H1 (cell line): ENCODE measurements at regions not wholly inside any gene's neighbourhood (a gene's known extent, or its start where the extent isn't known, plus 50 kb on each side); places are given as distances from the start of the nearest gene placed in this dataset.

Experiments used
- CTCF ChIA-PET: fragments of 300-600 bp; sonication (Branson Sonifier 250); formaldehyde crosslinking; loops from one replicate; lab custom pipeline; 2021; ENCODE audit not compliant: partially characterized antibody; lab: Charles Lee
- POLR2A ChIA-PET: fragments of 300-600 bp; sonication (Branson Sonifier 250); formaldehyde crosslinking; loops from one replicate; lab custom pipeline; 2021; ENCODE audit warnings: inconsistent platforms; ENCODE audit not compliant: partially characterized antibody; lab: Charles Lee
- DNase-seq, 2 experiments: peaks; one replicate each; pipeline versions ENCODE4 v3.0.0 to v3.0.0-alpha.2; 2010 to 2022; ENCODE audit warnings: low spot score in 2 of 2, low read depth in 1 of 2, mixed read lengths in 1 of 2
- FAIRE-seq: peaks from 2 replicates; lab custom pipeline; 2011; peaks lifted over from hg19 to GRCh38; lab: Jason Lieb, UNC
- H2AFZ ChIP-seq: 2 replicates; pipeline ENCODE4 v1.8.1; 2012; ENCODE audit warnings: low read length, inconsistent platforms
- H2AK5ac ChIP-seq: 2 replicates; pipeline ENCODE4 v1.6.1; 2013; ENCODE audit warnings: low read depth, low read length
- H2BK120ac ChIP-seq: replicated peaks from 2 replicates; pipeline ENCODE3; 2013; ENCODE audit warnings: low read depth, low read length, inconsistent platforms
- H2BK12ac ChIP-seq: 2 replicates; pipeline ENCODE4 v1.6.1; 2013; ENCODE audit warnings: low read depth, low read length
- H2BK15ac ChIP-seq: 2 replicates; pipeline ENCODE4 v1.6.1; 2013; ENCODE audit warnings: low read length
- H2BK20ac ChIP-seq: 2 replicates; pipeline ENCODE4 v1.6.1; 2013; ENCODE audit warnings: low read length
- H2BK5ac ChIP-seq: 2 replicates; pipeline ENCODE4 v1.6.1; 2013; ENCODE audit warnings: low read depth, low read length
- H3K14ac ChIP-seq: 2 replicates; pipeline ENCODE4 v1.6.1; 2013; ENCODE audit warnings: inconsistent platforms; ENCODE audit not compliant: insufficient read length
- H3K18ac ChIP-seq: 2 replicates; pipeline ENCODE4 v1.6.1; 2013; ENCODE audit warnings: low read length; ENCODE audit errors: extremely low read depth
- H3K23ac ChIP-seq: 2 replicates; pipeline ENCODE4 v1.6.1; 2013; ENCODE audit warnings: inconsistent platforms; ENCODE audit not compliant: insufficient read length
- H3K23me2 ChIP-seq: 2 replicates; pipeline ENCODE4 v1.6.1; 2013; ENCODE audit warnings: low read depth, low read length
- H3K27ac ChIP-seq: 2 replicates; pipeline ENCODE4 v1.6.1; 2011; ENCODE audit warnings: low read depth, low read length, inconsistent platforms
- H3K27me3 ChIP-seq, 4 experiments: replicated peaks in 1 of 4; 1 replicate in 1 of 4; 2 replicates in 3 of 4; pipeline versions ENCODE4 v1.6.1 to v1.8.1; 2011 to 2013; ENCODE audit warnings: low read length in 3 of 4, mild to moderate bottlenecking in 3 of 4, inconsistent platforms in 2 of 4, mixed read lengths in 2 of 4, moderate library complexity in 1 of 4; ENCODE audit not compliant: control insufficient read depth in 3 of 4, insufficient read depth in 3 of 4; ENCODE audit errors: extremely low read depth in 1 of 4
- H3K36me3 ChIP-seq, 4 experiments: 2 replicates each; pipeline versions ENCODE4 v1.6.1 to v1.8.1; 2011 to 2013; ENCODE audit warnings: mild to moderate bottlenecking in 4 of 4, low read length in 3 of 4, moderate library complexity in 2 of 4, control low read depth in 1 of 4, inconsistent platforms in 1 of 4; ENCODE audit not compliant: insufficient read depth in 4 of 4, control insufficient read depth in 2 of 4
- H3K4ac ChIP-seq: replicated peaks from 2 replicates; pipeline ENCODE3; 2013; ENCODE audit warnings: low read length, low read depth, mixed read lengths, inconsistent platforms; ENCODE audit not compliant: insufficient read length
- H3K4me1 ChIP-seq, 4 experiments: replicated peaks in 1 of 4; 1 replicate in 1 of 4; 2 replicates in 3 of 4; pipeline versions ENCODE4 v1.6.1 to v1.8.1; 2011 to 2013; ENCODE audit warnings: low read length in 3 of 4, inconsistent platforms in 2 of 4, mixed read lengths in 1 of 4; ENCODE audit not compliant: insufficient read depth in 4 of 4, control insufficient read depth in 3 of 4
- H3K4me2 ChIP-seq, 2 experiments: 2 replicates each; pipeline versions ENCODE4 v1.6.1 to v1.8.1; 2011 to 2013; ENCODE audit warnings: low read depth in 2 of 2, low read length in 2 of 2, control low read depth in 1 of 2, inconsistent platforms in 1 of 2, mild to moderate bottlenecking in 1 of 2; ENCODE audit not compliant: insufficient read depth in 1 of 2
- H3K4me3 ChIP-seq, 4 experiments: fragments of 200-600, 300-600 bp in 1 of 4; sonication (generic), shearing (Covaris generic), sonication (Bioruptor Twin) in 1 of 4; 2 replicates each; pipeline versions ENCODE4 v1.5.1 to v1.8.1; 2011 to 2016; ENCODE audit warnings: low read length in 4 of 4, low read depth in 3 of 4, control low read depth in 2 of 4, inconsistent platforms in 2 of 4, mild to moderate bottlenecking in 2 of 4, mixed read lengths in 1 of 4, moderate library complexity in 1 of 4; ENCODE audit not compliant: insufficient read depth in 2 of 4; ENCODE audit errors: extremely low read depth in 1 of 4
- H3K56ac ChIP-seq: replicated peaks from 2 replicates; pipeline ENCODE3; 2013; ENCODE audit warnings: low read depth, mild to moderate bottlenecking, mixed read lengths, low read length, inconsistent platforms; ENCODE audit not compliant: insufficient read length
- H3K79me1 ChIP-seq: 2 replicates; pipeline ENCODE4 v1.6.1; 2013; ENCODE audit warnings: low read depth, low read length, control low read depth
- H3K79me2 ChIP-seq, 2 experiments: 2 replicates each; pipeline versions ENCODE4 v1.6.1 to v1.8.1; 2012 to 2013; ENCODE audit warnings: low read length in 2 of 2, mild to moderate bottlenecking in 2 of 2, inconsistent platforms in 1 of 2; ENCODE audit not compliant: insufficient read depth in 2 of 2, control insufficient read depth in 1 of 2
- H3K9ac ChIP-seq, 4 experiments: replicated peaks in 1 of 4; 1 replicate in 1 of 4; 2 replicates in 3 of 4; pipeline versions ENCODE4 v1.6.1 to v1.8.1; 2011 to 2013; ENCODE audit warnings: low read depth in 3 of 4, low read length in 3 of 4, control low read depth in 2 of 4, mild to moderate bottlenecking in 2 of 4, moderate library complexity in 2 of 4, inconsistent platforms in 1 of 4; ENCODE audit errors: extremely low read depth in 1 of 4
- H3K9me3 ChIP-seq, 2 experiments: 2 replicates each; pipeline versions ENCODE4 v1.6.1 to v1.8.1; 2012 to 2013; ENCODE audit warnings: mild to moderate bottlenecking in 2 of 2, moderate library complexity in 2 of 2, control low read depth in 1 of 2, inconsistent platforms in 1 of 2, low read depth in 1 of 2, low read length in 1 of 2, mixed read lengths in 1 of 2; ENCODE audit not compliant: insufficient read depth in 2 of 2
- H4K20me1 ChIP-seq, 2 experiments: replicated peaks in 1 of 2; 2 replicates each; pipeline versions ENCODE3 to v1.8.1; 2011 to 2013; ENCODE audit warnings: inconsistent platforms in 2 of 2, low read length in 2 of 2, mild to moderate bottlenecking in 1 of 2; ENCODE audit not compliant: insufficient read depth in 2 of 2, control insufficient read depth in 1 of 2
- H4K5ac ChIP-seq: 2 replicates; pipeline ENCODE4 v1.6.1; 2013; ENCODE audit warnings: low read length, low read depth, mixed read lengths, inconsistent platforms; ENCODE audit not compliant: insufficient read length
- H4K8ac ChIP-seq: 2 replicates; pipeline ENCODE4 v1.8.0; 2013; ENCODE audit warnings: mild to moderate bottlenecking, moderate library complexity, low read length, inconsistent platforms; ENCODE audit not compliant: insufficient read depth; ENCODE audit errors: extremely low read depth
- H4K91ac ChIP-seq: replicated peaks from 2 replicates; pipeline ENCODE3; 2013; ENCODE audit warnings: low read length, mixed read lengths, inconsistent platforms; ENCODE audit not compliant: insufficient read length
- RFX5 ChIP-seq: IDR thresholded peaks from 2 replicates; pipeline ENCODE4 v1.6.1; 2011; ENCODE audit warnings: low read depth, low read length, improper control_type of control experiment, borderline replicate concordance
- SRF ChIP-seq: IDR thresholded peaks from 2 replicates; pipeline ENCODE4 v1.6.1; 2011; ENCODE audit warnings: mild to moderate bottlenecking, low read depth, low read length, moderate library complexity
- WGBS, 2 experiments: shearing (Covaris generic) in 1 of 2; methylation state at CpG; one replicate each; pipeline versions ENCODE4 v1.1.6 to v1.1.7; 2013 to 2015; ENCODE audit warnings: low lambda C conversion rate in 2 of 2, mixed read lengths in 2 of 2, inconsistent platforms in 1 of 2, low coverage in 1 of 2, missing lambda C conversion rate in 1 of 2; ENCODE audit not compliant: insufficient replicate concordance in 2 of 2, insufficient coverage in 1 of 2, insufficient read length in 1 of 2; ENCODE audit errors: extremely low coverage in 1 of 2, missing lambda C conversion rate in 1 of 2; 5-methylcytosine and 5-hydroxymethylcytosine counted together

- Histone ChIP-seq H3K4me2 (no peak overlapping the region), H3K18ac (no peak overlapping the region), H3K79me2 (no peaks in the 10 kb centered on the region), H3K79me1 (no peaks in the 10 kb centered on the region), H2BK120ac (no peak overlapping the region), H3K27ac (no peak overlapping the region), H3K23ac (no peak overlapping the region), H3K23me2 (no peaks in the 10 kb centered on the region), H4K5ac (no peak overlapping the region), H2AFZ (no peak overlapping the region; the same call in 1 of the 2 replicates), H3K27me3 (no peaks in the 10 kb centered on the region), H3K4me1 (no peaks in the 10 kb centered on the region; a peak in 2 of 7 replicates), H3K4ac (no peak overlapping the region), H3K56ac (no peak overlapping the region), H4K91ac (no peak overlapping the region), H2BK12ac (no peak overlapping the region), H2BK15ac (no peak overlapping the region), H3K9me3 (no peaks in the 10 kb centered on the region), H3K9ac (no peak overlapping the region), H2AK5ac (no peak overlapping the region), H2BK20ac (no peak overlapping the region), H3K36me3 (no peaks in the 10 kb centered on the region), H4K20me1 (no peaks in the 10 kb centered on the region), H2BK5ac (no peak overlapping the region), H4K8ac (no peak overlapping the region), H3K14ac (no peak overlapping the region), H3K4me3 (no peak overlapping the region)
- TF ChIP-seq SRF (peak; percentile 55; the same call in 1 of the 2 replicates), RFX5 (no peak)
- CTCF ChIA-PET = interaction anchor here (4.3 kb wide), 1 partner anchor 14 kb away, joined by 20 read pairs; no protein-coding TSS in a partner anchor
- DNase-seq (no peak), FAIRE-seq (no peak)
- WGBS, 2 experiments = 79% methylated on average over 2 of the region's 2 CpGs; no CpG with 5 or more reads in 1 of the 2 experiments
- POLR2A ChIA-PET = no interaction called here
These were observed 82.1 kb upstream of the TANK start for GRCh38 chr2:161078211-161078539.
